ENCODE measurements at regions not wholly inside any gene's neighbourhood (a gene's known extent, or its start where the extent isn't known, plus 50 kb on each side); places are given as distances from the start of the nearest gene placed in this dataset.

DNA sequence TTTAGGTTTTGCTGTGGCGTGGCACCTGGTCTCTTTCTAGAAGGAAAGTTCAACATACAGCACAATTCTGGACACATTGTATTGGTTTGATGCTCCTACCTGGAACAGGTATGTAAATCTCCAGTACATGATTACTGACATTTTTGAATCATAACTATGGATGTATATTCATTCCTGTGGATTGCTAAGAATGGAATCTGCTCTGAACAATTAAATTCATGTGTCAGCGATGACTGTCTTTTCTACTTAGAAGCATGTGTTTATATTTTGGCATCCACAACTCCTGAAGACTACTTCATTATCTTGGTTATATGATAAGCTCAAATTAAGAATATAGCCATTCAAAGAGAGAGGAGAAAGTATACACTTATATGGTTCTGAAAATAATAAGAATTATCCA lies 291.8 kb downstream of the CHRM3 start:
- WGBS (ENCODE audit: insufficient coverage), result no CpG with 5 or more reads among the region's 2 CpGs
- Histone ChIP-seq H3K27me3 (ENCODE audit: control insufficient read depth, insufficient read depth, low read length) (no peaks in the 10 kb centered on the region), H3K4me1 (ENCODE audit: control insufficient read depth, insufficient read depth, low read length) (no peaks in the 10 kb centered on the region), H3K27ac (ENCODE audit: low read depth, low read length) (no peak overlapping the region), H3K36me3 (ENCODE audit: control insufficient read depth, insufficient read depth, low read length) (no peaks in the 10 kb centered on the region), H3K9me3 (ENCODE audit: control insufficient read depth, insufficient read depth, low read length) (no peaks in the 10 kb centered on the region), H3K4me3 (ENCODE audit: low read depth, low read length) (no peak overlapping the region)
- DNase-seq (ENCODE audit: low read depth in 4 of 6, low spot score in 6 of 6), result no peak

- Histone ChIP-seq H3K36me3 (ENCODE audit: control insufficient read depth, insufficient read depth, low read length) (no peaks in the 10 kb centered on the region), H3K9me3 (ENCODE audit: control insufficient read depth, insufficient read depth, low read length) (no peaks in the 10 kb centered on the region), H3K27ac (ENCODE audit: low read depth, low read length) (no peak overlapping the region), H3K4me3 (ENCODE audit: low read depth, low read length) (no peak overlapping the region), H3K4me1 (ENCODE audit: control insufficient read depth, insufficient read depth, low read length) (no peaks in the 10 kb centered on the region), H3K27me3 (ENCODE audit: control insufficient read depth, insufficient read depth, low read length) (no peaks in the 10 kb centered on the region)
- peak in 2 of 6 donors; percentile 7 to 38 for DNase-seq (ENCODE audit: low read depth in 4 of 6, low spot score in 6 of 6)
- WGBS (ENCODE audit: insufficient coverage), result 0% methylated on average over 1 of the region's 3 CpGs
These were observed 295.7 kb downstream of the CHRM3 start for GRCh38 chr1:239682046-239682445.

GRCh38 chr1:239682960-239683359 lies 296.6 kb downstream of the CHRM3 start:
- H3K4me3 ChIP-seq (ENCODE audit: low read depth, low read length), result no peak overlapping the region
- WGBS (ENCODE audit: insufficient coverage), result no CpG with 5 or more reads among the region's 2 CpGs

GRCh38 chr1:239686386-239686785 lies 300.0 kb downstream of the CHRM3 start:
- Histone ChIP-seq H3K4me3 (ENCODE audit: low read depth, low read length) (no peak overlapping the region), H3K27me3 (ENCODE audit: control insufficient read depth, insufficient read depth, low read length) (no peaks in the 10 kb centered on the region), H3K36me3 (ENCODE audit: control insufficient read depth, insufficient read depth, low read length) (no peaks in the 10 kb centered on the region), H3K27ac (ENCODE audit: low read depth, low read length) (no peak overlapping the region), H3K4me1 (ENCODE audit: control insufficient read depth, insufficient read depth, low read length) (no peaks in the 10 kb centered on the region), H3K9me3 (ENCODE audit: control insufficient read depth, insufficient read depth, low read length) (no peaks in the 10 kb centered on the region)
- 78% methylated on average over 1 of the region's 2 CpGs for WGBS (ENCODE audit: insufficient coverage)
- no peak for DNase-seq (ENCODE audit: low read depth in 4 of 6, low spot score in 6 of 6)

More at GRCh38 chr1:239682960-239683359, 296.6 kb downstream of the CHRM3 start:
- Histone ChIP-seq H3K9me3 (ENCODE audit: control insufficient read depth, insufficient read depth, low read length) (no peaks in the 10 kb centered on the region), H3K27me3 (ENCODE audit: control insufficient read depth, insufficient read depth, low read length) (no peaks in the 10 kb centered on the region), H3K27ac (ENCODE audit: low read depth, low read length) (no peak overlapping the region), H3K36me3 (ENCODE audit: control insufficient read depth, insufficient read depth, low read length) (no peaks in the 10 kb centered on the region), H3K4me1 (ENCODE audit: control insufficient read depth, insufficient read depth, low read length) (no peaks in the 10 kb centered on the region)
- DNase-seq (ENCODE audit: low read depth in 4 of 6, low spot score in 6 of 6), result no peak

DNA sequence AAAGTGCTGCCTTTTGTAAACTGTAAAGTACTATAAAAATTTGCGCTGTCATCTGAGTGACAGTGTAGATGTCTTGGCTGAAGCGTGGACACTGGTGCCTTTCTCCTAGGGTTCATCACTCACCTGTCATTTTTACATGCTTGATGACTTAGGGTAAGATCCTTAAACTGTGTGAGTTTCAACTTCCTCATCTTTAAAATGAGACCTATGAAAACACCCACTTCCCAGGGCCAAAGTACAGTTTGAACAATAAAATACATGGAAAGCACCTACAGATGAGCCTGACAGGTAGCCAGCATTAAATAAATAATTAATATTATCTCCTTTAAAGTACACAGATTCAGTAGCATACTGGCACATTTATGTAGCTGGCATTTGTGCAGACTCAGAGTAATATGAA lies 309.9 kb downstream of the CHRM3 start:
- 100% methylated on average over 1 of the region's 2 CpGs for WGBS (ENCODE audit: insufficient coverage)
- no peak overlapping the region for H3K27ac ChIP-seq (ENCODE audit: low read depth, low read length)
- H3K27me3 ChIP-seq (ENCODE audit: control insufficient read depth, insufficient read depth, low read length), result no peaks in the 10 kb centered on the region
- H3K9me3 ChIP-seq (ENCODE audit: control insufficient read depth, insufficient read depth, low read length), result no peaks in the 10 kb centered on the region
- DNase-seq (ENCODE audit: low read depth in 4 of 6, low spot score in 6 of 6), result no peak
- H3K4me3 ChIP-seq (ENCODE audit: low read depth, low read length), result no peak overlapping the region
- H3K36me3 ChIP-seq (ENCODE audit: control insufficient read depth, insufficient read depth, low read length), result no peaks in the 10 kb centered on the region
- no peaks in the 10 kb centered on the region for H3K4me1 ChIP-seq (ENCODE audit: control insufficient read depth, insufficient read depth, low read length)

- Histone ChIP-seq H3K4me1 (ENCODE audit: control insufficient read depth, insufficient read depth, low read length) (no peaks in the 10 kb centered on the region), H3K36me3 (ENCODE audit: control insufficient read depth, insufficient read depth, low read length) (no peaks in the 10 kb centered on the region), H3K4me3 (ENCODE audit: low read depth, low read length) (no peak overlapping the region), H3K9me3 (ENCODE audit: control insufficient read depth, insufficient read depth, low read length) (no peaks in the 10 kb centered on the region), H3K27ac (ENCODE audit: low read depth, low read length) (no peak overlapping the region), H3K27me3 (ENCODE audit: control insufficient read depth, insufficient read depth, low read length) (no peaks in the 10 kb centered on the region)
- no peak for DNase-seq (ENCODE audit: low read depth in 4 of 6, low spot score in 6 of 6)
- WGBS (ENCODE audit: insufficient coverage), result 87% methylated on average over 4 of the region's 6 CpGs
These were observed 314.3 kb downstream of the CHRM3 start for GRCh38 chr1:239700667-239701066.

DNA sequence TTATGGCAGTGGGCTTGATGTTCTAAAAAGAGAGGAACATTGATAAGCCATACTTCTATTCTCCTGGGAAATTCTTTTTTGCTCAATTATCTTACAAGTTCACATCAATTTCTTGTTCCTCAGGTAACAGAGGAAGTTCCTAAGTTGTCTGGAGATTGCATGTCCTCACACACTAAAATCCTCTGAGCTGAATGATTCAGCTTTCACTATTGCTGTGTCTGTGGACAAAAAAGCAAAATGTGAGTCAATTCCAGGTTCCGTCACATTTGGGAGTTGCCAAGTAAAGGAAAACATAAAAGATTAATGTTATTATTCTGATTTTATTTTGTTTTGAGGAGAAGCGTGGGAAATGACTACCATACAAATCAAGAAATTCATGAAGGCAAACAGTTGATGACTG lies 316.7 kb downstream of the CHRM3 start:
- no peaks in the 10 kb centered on the region for H3K36me3 ChIP-seq (ENCODE audit: control insufficient read depth, insufficient read depth, low read length)
- H3K9me3 ChIP-seq (ENCODE audit: control insufficient read depth, insufficient read depth, low read length), result no peaks in the 10 kb centered on the region
- no peak overlapping the region for H3K27ac ChIP-seq (ENCODE audit: low read depth, low read length)
- H3K4me1 ChIP-seq (ENCODE audit: control insufficient read depth, insufficient read depth, low read length), result no peaks in the 10 kb centered on the region
- no peaks in the 10 kb centered on the region for H3K27me3 ChIP-seq (ENCODE audit: control insufficient read depth, insufficient read depth, low read length)
- H3K4me3 ChIP-seq (ENCODE audit: low read depth, low read length), result no peak overlapping the region
- no peak for DNase-seq (ENCODE audit: low read depth in 4 of 6, low spot score in 6 of 6)
- WGBS (ENCODE audit: insufficient coverage), result no CpG with 5 or more reads among the region's 2 CpGs

DNA sequence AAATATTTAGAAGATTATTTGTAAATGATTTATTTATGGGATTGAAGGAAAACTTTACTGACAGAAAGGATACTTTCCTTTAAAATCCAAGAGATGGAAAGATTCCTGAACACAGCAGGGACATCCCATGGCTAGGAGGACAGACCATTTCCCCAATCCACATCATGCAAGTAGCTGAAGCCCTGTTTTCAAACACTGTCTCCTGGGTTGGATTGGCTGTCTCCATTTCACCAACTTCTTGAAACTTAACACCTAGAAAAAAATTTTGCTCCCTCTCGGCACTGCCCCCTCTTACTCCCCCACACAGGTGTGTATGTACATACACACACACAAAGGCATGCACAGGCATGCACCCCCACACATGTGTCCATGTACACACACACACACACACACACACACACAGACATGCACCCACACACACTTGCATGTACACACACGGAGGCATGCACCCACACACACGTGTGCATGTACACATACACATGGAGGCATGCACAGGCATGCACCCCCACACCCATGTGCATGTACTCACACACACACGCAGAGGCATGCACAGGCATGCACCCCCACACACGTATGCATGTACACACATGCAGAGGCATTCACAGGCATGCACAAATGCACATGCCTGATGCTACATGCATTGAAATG lies 320.0 kb downstream of the CHRM3 start:
- 92% methylated on average over 5 of the region's 5 CpGs for WGBS (ENCODE audit: insufficient coverage)
- no peak for DNase-seq (ENCODE audit: low read depth in 4 of 6, low spot score in 6 of 6)
- Histone ChIP-seq H3K36me3 (ENCODE audit: control insufficient read depth, insufficient read depth, low read length) (no peaks in the 10 kb centered on the region), H3K27me3 (ENCODE audit: control insufficient read depth, insufficient read depth, low read length) (no peaks in the 10 kb centered on the region), H3K4me1 (ENCODE audit: control insufficient read depth, insufficient read depth, low read length) (no peaks in the 10 kb centered on the region), H3K9me3 (ENCODE audit: control insufficient read depth, insufficient read depth, low read length) (no peaks in the 10 kb centered on the region), H3K27ac (ENCODE audit: low read depth, low read length) (no peak overlapping the region), H3K4me3 (ENCODE audit: low read depth, low read length) (no peak overlapping the region)

GRCh38 chr1:239707615-239708014 lies 321.2 kb downstream of the CHRM3 start:
- H3K9me3 ChIP-seq (ENCODE audit: control insufficient read depth, insufficient read depth, low read length), result no peaks in the 10 kb centered on the region
- H3K27me3 ChIP-seq (ENCODE audit: control insufficient read depth, insufficient read depth, low read length), result no peaks in the 10 kb centered on the region
- no peak for DNase-seq (ENCODE audit: low read depth in 4 of 6, low spot score in 6 of 6)
- no peak overlapping the region for H3K4me3 ChIP-seq (ENCODE audit: low read depth, low read length)
- no peaks in the 10 kb centered on the region for H3K36me3 ChIP-seq (ENCODE audit: control insufficient read depth, insufficient read depth, low read length)
- no peaks in the 10 kb centered on the region for H3K4me1 ChIP-seq (ENCODE audit: control insufficient read depth, insufficient read depth, low read length)
- no peak overlapping the region for H3K27ac ChIP-seq (ENCODE audit: low read depth, low read length)

GRCh38 chr1:239708622-239709021 lies 322.3 kb downstream of the CHRM3 start:
- DNase-seq (ENCODE audit: low read depth in 4 of 6, low spot score in 6 of 6), result no peak
- Histone ChIP-seq H3K36me3 (ENCODE audit: control insufficient read depth, insufficient read depth, low read length) (no peaks in the 10 kb centered on the region), H3K27me3 (ENCODE audit: control insufficient read depth, insufficient read depth, low read length) (no peaks in the 10 kb centered on the region), H3K4me3 (ENCODE audit: low read depth, low read length) (no peak overlapping the region), H3K4me1 (ENCODE audit: control insufficient read depth, insufficient read depth, low read length) (no peaks in the 10 kb centered on the region), H3K9me3 (ENCODE audit: control insufficient read depth, insufficient read depth, low read length) (no peaks in the 10 kb centered on the region), H3K27ac (ENCODE audit: low read depth, low read length) (no peak overlapping the region)
- no CpG with 5 or more reads among the region's 1 CpG for WGBS (ENCODE audit: insufficient coverage)
